Tibial artery (tissue), 4 donors: ENCODE measurements at regions not wholly inside any gene's neighbourhood (a gene's known extent, or its start where the extent isn't known, plus 50 kb on each side); places are given as distances from the start of the nearest gene placed in this dataset.

Experiments
- DNase-seq, 2 donors: peaks; one replicate each; pipeline ENCODE4 v3.0.0-alpha.2; 2019
- H3K27ac ChIP-seq, 2 donors: fragments of 200-600 bp; sonication (generic) in 1 of 2; 1 replicate in 1 of 2; 2 replicates in 1 of 2; pipeline ENCODE4 v1.5.1; 2018 to 2019; ENCODE audit warnings: mild to moderate bottlenecking in 1 of 2
- H3K27me3 ChIP-seq, 2 donors: fragments of 200-600 bp; sonication (generic) in 1 of 2; one replicate each; pipeline versions ENCODE4 v1.5.1 to v1.6.0; 2016 to 2019
- H3K36me3 ChIP-seq, 3 donors: fragments of 200-600 bp; sonication (generic) in 2 of 3; one replicate each; pipeline ENCODE4 v1.5.1; 2016 to 2019; ENCODE audit warnings: mild to moderate bottlenecking in 2 of 3
- H3K4me1 ChIP-seq, 4 donors: fragments of 200-600 bp; sonication (generic) in 2 of 4; 1 replicate in 3 of 4; 2 replicates in 1 of 4; pipeline ENCODE4 v1.5.1; 2016 to 2019
- H3K4me3 ChIP-seq, 2 donors: fragments of 200-600 bp; sonication (generic) in 1 of 2; 1 replicate in 1 of 2; 2 replicates in 1 of 2; pipeline ENCODE4 v1.5.1; 2018 to 2019; ENCODE audit warnings: mild to moderate bottlenecking in 2 of 2
- H3K9me3 ChIP-seq, 3 donors: fragments of 200-600 bp; sonication (generic) in 1 of 3; one replicate each; pipeline ENCODE4 v1.5.1; 2016 to 2019
- CTCF ChIP-seq, 2 experiments: fragments of 200-600 bp in 1 of 2; fragments of 450-650 bp in 1 of 2; IDR thresholded peaks; one replicate each; pipeline ENCODE4 v1.5.1; 2017 to 2019; ENCODE audit warnings: antibody characterized with exemption in 2 of 2, mild to moderate bottlenecking in 1 of 2, moderate library complexity in 1 of 2
- intact Hi-C: fragments of 100-400 bp; cut with DNase I; formaldehyde crosslinking; loops from one replicate; pipeline ENCODE4 v1.15.0; 2023; ENCODE audit warnings: low total_unique reads

GRCh38 chr16:22663389-22664064 lies 150.4 kb upstream of the HS3ST2 start:
- no peak for TF ChIP-seq CTCF (IDR thresholded peaks at IDR 0.05)

GRCh38 chr16:22664132-22664531 lies 149.8 kb upstream of the HS3ST2 start:
- no peaks in the 10 kb centered on the region for H3K36me3 ChIP-seq
- no peak overlapping the region for H3K4me3 ChIP-seq
- intact Hi-C loops: loop anchor here (5.0 kb wide), 1 partner anchor 568 kb away; no protein-coding TSS in a partner anchor
- no peaks in the 10 kb centered on the region for H3K4me1 ChIP-seq
- no peak overlapping the region for H3K27ac ChIP-seq
- no peak for DNase-seq
- H3K27me3 ChIP-seq: peaks cover 0 to 23% of the 10 kb centered on the region in 2 donors
- no peak for TF ChIP-seq CTCF (IDR thresholded peaks at IDR 0.05)
- no peaks in the 10 kb centered on the region for H3K9me3 ChIP-seq

More at GRCh38 chr16:22663389-22664064, 150.4 kb upstream of the HS3ST2 start:
- intact Hi-C loops: loop anchor here (5.0 kb wide), 1 partner anchor 569 kb away; no protein-coding TSS in a partner anchor
- Histone ChIP-seq H3K27ac (no peak overlapping the region), H3K4me1 (no peaks in the 10 kb centered on the region), H3K27me3 (peaks cover 0 to 21% of the 10 kb centered on the region in 2 donors), H3K36me3 (no peaks in the 10 kb centered on the region), H3K9me3 (no peaks in the 10 kb centered on the region), H3K4me3 (no peak overlapping the region)
- no peak for DNase-seq

- Histone ChIP-seq H3K4me3 (no peak overlapping the region), H3K36me3 (no peaks in the 10 kb centered on the region), H3K27me3 (peaks cover 0 to 23% of the 10 kb centered on the region in 2 donors), H3K27ac (no peak overlapping the region), H3K4me1 (no peaks in the 10 kb centered on the region), H3K9me3 (no peaks in the 10 kb centered on the region)
- no peak for TF ChIP-seq CTCF (IDR thresholded peaks at IDR 0.05)
- DNase-seq: no peak
- intact Hi-C loops: loop anchor here (5.0 kb wide), 1 partner anchor 568 kb away; no protein-coding TSS in a partner anchor
Measured at GRCh38 chr16:22664561-22664997, 149.4 kb upstream of the HS3ST2 start.

- TF ChIP-seq CTCF (IDR thresholded peaks at IDR 0.05): no peak
- DNase-seq: no peak
- Histone ChIP-seq H3K4me3 (no peak overlapping the region), H3K27ac (no peak overlapping the region), H3K9me3 (no peaks in the 10 kb centered on the region), H3K4me1 (no peaks in the 10 kb centered on the region), H3K36me3 (no peaks in the 10 kb centered on the region), H3K27me3 (peaks cover 0 to 23% of the 10 kb centered on the region in 2 donors)
- intact Hi-C loops: no loop called here
Measured at GRCh38 chr16:22665048-22665797, 148.7 kb upstream of the HS3ST2 start.

- no peak for DNase-seq
- Histone ChIP-seq H3K27me3 (peaks cover 0 to 23% of the 10 kb centered on the region in 2 donors), H3K4me3 (no peak overlapping the region), H3K27ac (no peak overlapping the region), H3K4me1 (no peaks in the 10 kb centered on the region), H3K9me3 (no peaks in the 10 kb centered on the region), H3K36me3 (no peaks in the 10 kb centered on the region)
- TF ChIP-seq CTCF (IDR thresholded peaks at IDR 0.05): no peak
- intact Hi-C loops: no loop called here
Measured at GRCh38 chr16:22665803-22666202, 148.2 kb upstream of the HS3ST2 start.
